ENCODE measurements at regions not wholly inside any gene's neighbourhood (a gene's known extent, or its start where the extent isn't known, plus 50 kb on each side); places are given as distances from the start of the nearest gene placed in this dataset.

- TF ChIP-seq CTCF (IDR thresholded peaks at IDR 0.05) (no peak), POLR2A (IDR thresholded peaks at IDR 0.05) (no peak)
These were observed 72.8 kb upstream of the COL5A1 start for GRCh38 chr9:134568811-134569210.

All from body of pancreas (tissue), 4 donors.